ENCODE measurements at regions not wholly inside any gene's neighbourhood (a gene's known extent, or its start where the extent isn't known, plus 50 kb on each side); places are given as distances from the start of the nearest gene placed in this dataset.

DNA sequence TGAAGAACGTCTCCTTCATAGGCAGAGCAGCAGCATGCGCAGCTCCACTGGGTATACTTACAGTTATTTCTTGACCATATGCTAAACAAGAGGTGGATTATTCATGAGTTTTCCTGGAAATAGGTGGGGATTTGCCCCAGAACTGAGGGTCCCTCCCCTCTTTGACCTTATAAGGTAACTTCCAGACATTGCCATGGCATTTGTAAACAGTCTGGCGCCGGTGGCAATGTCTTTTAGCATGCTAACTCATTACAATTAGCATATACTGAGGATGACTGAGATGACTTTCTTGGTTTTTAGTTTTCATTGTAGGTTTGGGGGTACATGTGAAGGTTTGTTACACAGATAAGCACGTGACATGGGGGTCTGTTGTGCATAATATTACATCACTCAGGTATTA, 97.3 kb downstream of the MTNR1A start:
- Histone ChIP-seq H3K79me2 (ENCODE audit: control insufficient read depth in 1 of 2, insufficient read depth in 2 of 2, low read length in 2 of 2) (no peaks in the 10 kb centered on the region), H3K9me3 (ENCODE audit: insufficient read depth in 2 of 2, low read depth in 1 of 2, low read length in 1 of 2) (peaks cover 3 to 4% of the 10 kb centered on the region in 2 experiments; a peak in 2 of 4 replicates), H4K20me1 (replicated peaks in 1 of 2; ENCODE audit: control insufficient read depth in 1 of 2, insufficient read depth in 2 of 2, low read length in 2 of 2) (no peaks in the 10 kb centered on the region), H3K18ac (ENCODE audit: extremely low read depth, low read length) (no peak overlapping the region), H3K79me1 (ENCODE audit: low read depth, low read length) (no peaks in the 10 kb centered on the region), H3K56ac (replicated peaks; ENCODE audit: insufficient read length, low read depth, low read length) (no peak overlapping the region), H2AFZ (ENCODE audit: low read length) (no peak overlapping the region), H3K4me2 (ENCODE audit: insufficient read depth in 1 of 2, low read depth in 2 of 2, low read length in 2 of 2) (no peak overlapping the region), H3K14ac (ENCODE audit: insufficient read length) (no peak overlapping the region), H2AK5ac (ENCODE audit: low read depth, low read length) (no peak overlapping the region), H2BK5ac (ENCODE audit: low read depth, low read length) (no peak overlapping the region), H2BK12ac (ENCODE audit: low read depth, low read length) (no peak overlapping the region; the same call in 1 of the 2 replicates), H4K8ac (ENCODE audit: extremely low read depth, insufficient read depth, low read length) (no peak overlapping the region), H3K4me1 (replicated peaks in 1 of 4; ENCODE audit: control insufficient read depth in 3 of 4, insufficient read depth in 4 of 4, low read length in 3 of 4) (peaks cover 0 to 2% (median 0%) of the 10 kb centered on the region in 4 experiments; a peak in 1 of 7 replicates), H3K23ac (ENCODE audit: insufficient read length) (no peak overlapping the region), H3K9ac (replicated peaks in 1 of 4; ENCODE audit: extremely low read depth in 1 of 4, low read depth in 3 of 4, low read length in 3 of 4) (no peak overlapping the region), H2BK15ac (ENCODE audit: low read length) (no peak overlapping the region), H2BK120ac (replicated peaks; ENCODE audit: low read depth, low read length) (no peak overlapping the region), H2BK20ac (ENCODE audit: low read length) (no peak overlapping the region), H4K91ac (replicated peaks; ENCODE audit: insufficient read length, low read length) (no peak overlapping the region), H3K4ac (replicated peaks; ENCODE audit: insufficient read length, low read depth, low read length) (no peak overlapping the region), H3K23me2 (ENCODE audit: low read depth, low read length) (no peaks in the 10 kb centered on the region), H3K27ac (ENCODE audit: low read depth, low read length) (no peak overlapping the region), H3K4me3 (ENCODE audit: extremely low read depth in 1 of 4, insufficient read depth in 2 of 4, low read depth in 3 of 4, low read length in 4 of 4) (no peak overlapping the region), H4K5ac (ENCODE audit: insufficient read length, low read depth, low read length) (no peak overlapping the region), H3K27me3 (replicated peaks in 1 of 4; ENCODE audit: control insufficient read depth in 3 of 4, extremely low read depth in 1 of 4, insufficient read depth in 3 of 4, low read length in 3 of 4) (no peaks in the 10 kb centered on the region), H3K36me3 (ENCODE audit: control insufficient read depth in 2 of 4, insufficient read depth in 4 of 4, low read length in 3 of 4) (no peaks in the 10 kb centered on the region)
- TF ChIP-seq RNF2 (IDR thresholded peaks at IDR 0.05; ENCODE audit: borderline replicate concordance, low read depth, low read length, missing control alignments, poor library complexity, severe bottlenecking) (no peak), SRF (IDR thresholded peaks at IDR 0.05; ENCODE audit: low read depth, low read length) (peak; percentile 91)
- CTCF ChIA-PET (ENCODE audit: partially characterized antibody): interaction anchor here (0.8 to 0.9 kb wide), 2 partner anchors 15 to 113 kb away, joined by 4 to 5 read pairs; no protein-coding TSS in a partner anchor
- FAIRE-seq (no peak), DNase-seq (ENCODE audit: low read depth in 1 of 2, low spot score in 2 of 2) (no peak)
- WGBS, 2 experiments (ENCODE audit: extremely low coverage in 1 of 2, insufficient coverage in 1 of 2, insufficient read length in 1 of 2, insufficient replicate concordance in 2 of 2, low coverage in 1 of 2, low lambda C conversion rate in 2 of 2, missing lambda C conversion rate in 1 of 2): 83% methylated on average over 5 of the region's 5 CpGs; no CpG with 5 or more reads in 1 of the 2 experiments
- POLR2A ChIA-PET (ENCODE audit: partially characterized antibody): no interaction called here
